ENCODE measurements at regions not wholly inside any gene's neighbourhood (a gene's known extent, or its start where the extent isn't known, plus 50 kb on each side); places are given as distances from the start of the nearest gene placed in this dataset.

- intact Hi-C loops (cut with DNase I), result no loop called here
- no peaks in the 10 kb centered on the region for H3K27me3 ChIP-seq (ENCODE audit: control insufficient read depth, insufficient read depth, low read length)
Measured at GRCh38 chr6:132011582-132011981, 60.4 kb upstream of the CCN2 start.

DNA sequence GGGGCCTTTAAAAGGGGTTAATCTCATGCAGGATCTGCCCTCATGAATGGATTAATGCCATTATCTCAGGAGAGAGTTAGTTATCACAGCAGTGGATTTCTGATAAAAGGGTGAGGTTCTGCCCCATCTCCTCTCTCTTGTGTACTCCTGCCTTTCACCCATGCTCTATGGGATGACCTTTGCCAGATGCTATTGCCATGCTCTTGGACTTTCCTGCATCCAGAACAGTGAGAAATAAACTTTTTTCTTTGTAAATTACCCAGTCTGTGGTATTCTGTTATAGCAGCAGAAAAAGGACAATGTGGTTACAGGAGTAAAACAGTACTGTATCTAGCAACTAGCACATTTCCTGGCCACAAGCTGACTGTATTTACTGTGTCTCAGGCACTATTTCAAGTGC is 58.0 kb upstream of the CCN2 start:
- Histone ChIP-seq H3K27me3 (ENCODE audit: control insufficient read depth, insufficient read depth, low read length) (no peaks in the 10 kb centered on the region), H3K4me3 (ENCODE audit: low read length in 3 of 3) (no peak overlapping the region), H3K9me3 (ENCODE audit: control insufficient read depth in 2 of 3, insufficient read depth in 1 of 3, low read length in 3 of 3) (no peaks in the 10 kb centered on the region), H3K27ac (ENCODE audit: low read depth in 2 of 2, low read length in 2 of 2) (no peak overlapping the region), H3K36me3 (ENCODE audit: control insufficient read depth in 2 of 3, insufficient read depth in 3 of 3, low read length in 3 of 3) (no peaks in the 10 kb centered on the region), H3K4me1 (ENCODE audit: control insufficient read depth in 2 of 3, insufficient read depth in 2 of 3, low read depth in 1 of 3, low read length in 3 of 3) (no peaks in the 10 kb centered on the region), H3K9ac (ENCODE audit: low read length in 3 of 3) (no peak overlapping the region)
- intact Hi-C loops (cut with DNase I), result no loop called here
- FAIRE-seq (no peak), DNase-seq (no peak)
- TF ChIP-seq, protein P1, sequence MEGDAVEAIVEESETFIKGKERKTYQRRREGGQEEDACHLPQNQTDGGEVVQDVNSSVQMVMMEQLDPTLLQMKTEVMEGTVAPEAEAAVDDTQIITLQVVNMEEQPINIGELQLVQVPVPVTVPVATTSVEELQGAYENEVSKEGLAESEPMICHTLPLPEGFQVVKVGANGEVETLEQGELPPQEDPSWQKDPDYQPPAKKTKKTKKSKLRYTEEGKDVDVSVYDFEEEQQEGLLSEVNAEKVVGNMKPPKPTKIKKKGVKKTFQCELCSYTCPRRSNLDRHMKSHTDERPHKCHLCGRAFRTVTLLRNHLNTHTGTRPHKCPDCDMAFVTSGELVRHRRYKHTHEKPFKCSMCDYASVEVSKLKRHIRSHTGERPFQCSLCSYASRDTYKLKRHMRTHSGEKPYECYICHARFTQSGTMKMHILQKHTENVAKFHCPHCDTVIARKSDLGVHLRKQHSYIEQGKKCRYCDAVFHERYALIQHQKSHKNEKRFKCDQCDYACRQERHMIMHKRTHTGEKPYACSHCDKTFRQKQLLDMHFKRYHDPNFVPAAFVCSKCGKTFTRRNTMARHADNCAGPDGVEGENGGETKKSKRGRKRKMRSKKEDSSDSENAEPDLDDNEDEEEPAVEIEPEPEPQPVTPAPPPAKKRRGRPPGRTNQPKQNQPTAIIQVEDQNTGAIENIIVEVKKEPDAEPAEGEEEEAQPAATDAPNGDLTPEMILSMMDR (IDR thresholded peaks at IDR 0.05; ENCODE audit: borderline replicate concordance, extremely low read depth, insufficient read depth), result no peak

More at GRCh38 chr6:132011582-132011981, 60.4 kb upstream of the CCN2 start:
- no peak overlapping the region for H3K4me3 ChIP-seq (ENCODE audit: low read length in 3 of 3)
- no peak overlapping the region for H3K27ac ChIP-seq (ENCODE audit: low read depth in 2 of 2, low read length in 2 of 2)
- TF ChIP-seq, protein P1 (IDR thresholded peaks at IDR 0.05; ENCODE audit: borderline replicate concordance, extremely low read depth, insufficient read depth), result no peak
- H3K36me3 ChIP-seq (ENCODE audit: control insufficient read depth in 2 of 3, insufficient read depth in 3 of 3, low read length in 3 of 3), result no peaks in the 10 kb centered on the region
- H3K9me3 ChIP-seq (ENCODE audit: control insufficient read depth in 2 of 3, insufficient read depth in 1 of 3, low read length in 3 of 3), result no peaks in the 10 kb centered on the region
- H3K9ac ChIP-seq (ENCODE audit: low read length in 3 of 3), result no peak overlapping the region
- FAIRE-seq, result no peak
- H3K4me1 ChIP-seq (ENCODE audit: control insufficient read depth in 2 of 3, insufficient read depth in 2 of 3, low read depth in 1 of 3, low read length in 3 of 3), result no peaks in the 10 kb centered on the region
- no peak for DNase-seq

DNA sequence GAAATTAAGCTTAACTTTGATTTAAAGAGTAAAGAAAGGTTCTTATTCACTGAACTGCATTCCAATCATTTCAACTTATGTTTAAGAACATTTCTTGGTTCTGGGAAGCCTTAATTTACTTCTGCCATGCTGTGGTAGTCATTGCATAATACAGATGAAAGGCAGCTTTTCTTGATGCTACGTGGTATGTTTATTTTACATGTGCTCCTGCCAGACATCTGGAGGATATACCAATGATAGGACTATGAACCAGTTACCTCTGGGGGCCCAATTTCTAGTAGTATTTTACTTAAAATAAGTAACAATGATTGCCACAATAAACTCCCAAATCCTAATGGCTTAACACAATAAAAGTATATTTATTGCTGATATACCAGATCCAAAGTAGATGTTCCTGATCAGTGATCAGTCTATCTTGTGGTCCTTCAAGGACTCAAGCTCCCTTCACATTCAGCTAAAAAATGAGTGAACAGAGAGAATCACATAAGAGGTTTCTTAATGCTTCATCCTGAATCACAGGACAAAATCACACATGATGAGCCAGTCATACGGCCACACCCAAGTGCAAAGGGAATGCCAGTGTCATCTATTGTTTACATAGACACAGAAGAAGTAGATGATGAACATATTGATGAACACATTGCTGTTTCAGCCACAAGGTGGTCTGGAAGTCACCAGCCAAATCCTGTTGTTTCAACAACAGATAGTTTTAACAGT is 56.5 kb upstream of the CCN2 start:
- H3K4me1 ChIP-seq (ENCODE audit: control insufficient read depth in 2 of 3, insufficient read depth in 2 of 3, low read depth in 1 of 3, low read length in 3 of 3), result no peaks in the 10 kb centered on the region
- FAIRE-seq, result no peak
- DNase-seq, result no peak
- H3K27me3 ChIP-seq (ENCODE audit: control insufficient read depth, insufficient read depth, low read length), result no peaks in the 10 kb centered on the region
- no peaks in the 10 kb centered on the region for H3K9me3 ChIP-seq (ENCODE audit: control insufficient read depth in 2 of 3, insufficient read depth in 1 of 3, low read length in 3 of 3)
- no peak overlapping the region for H3K27ac ChIP-seq (ENCODE audit: low read depth in 2 of 2, low read length in 2 of 2)
- H3K9ac ChIP-seq (ENCODE audit: low read length in 3 of 3), result no peak overlapping the region
- H3K36me3 ChIP-seq (ENCODE audit: control insufficient read depth in 2 of 3, insufficient read depth in 3 of 3, low read length in 3 of 3), result no peaks in the 10 kb centered on the region
- intact Hi-C loops (cut with DNase I), result no loop called here
- TF ChIP-seq, protein P1 (IDR thresholded peaks at IDR 0.05; ENCODE audit: borderline replicate concordance, extremely low read depth, insufficient read depth), result no peak
- no peak overlapping the region for H3K4me3 ChIP-seq (ENCODE audit: low read length in 3 of 3)

DNA sequence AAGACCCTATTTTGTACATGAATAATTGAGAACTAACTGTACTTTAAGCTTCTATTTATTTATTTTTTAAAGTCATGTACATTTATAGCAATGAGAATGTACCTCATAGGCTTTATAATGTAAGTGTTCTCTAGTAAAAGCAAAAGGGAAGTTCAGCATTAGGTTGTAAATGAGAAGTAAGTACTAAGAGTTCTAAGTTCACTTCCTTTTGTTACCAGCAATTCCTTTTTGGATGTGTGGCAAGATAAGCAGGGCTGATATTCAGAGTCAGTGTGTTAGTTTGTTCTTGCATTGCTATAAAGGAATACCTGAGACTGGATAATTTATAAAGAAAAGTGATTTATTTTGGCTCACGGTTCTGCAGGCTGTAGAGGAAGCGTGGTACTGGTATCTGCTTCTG is 54.0 kb upstream of the CCN2 start:
- Histone ChIP-seq H3K4me3 (ENCODE audit: low read length in 3 of 3) (no peak overlapping the region), H3K4me1 (ENCODE audit: control insufficient read depth in 2 of 3, insufficient read depth in 2 of 3, low read depth in 1 of 3, low read length in 3 of 3) (no peaks in the 10 kb centered on the region), H3K36me3 (ENCODE audit: control insufficient read depth in 2 of 3, insufficient read depth in 3 of 3, low read length in 3 of 3) (no peaks in the 10 kb centered on the region), H3K9me3 (ENCODE audit: control insufficient read depth in 2 of 3, insufficient read depth in 1 of 3, low read length in 3 of 3) (no peaks in the 10 kb centered on the region), H3K27me3 (ENCODE audit: control insufficient read depth, insufficient read depth, low read length) (no peaks in the 10 kb centered on the region), H3K9ac (ENCODE audit: low read length in 3 of 3) (no peak overlapping the region), H3K27ac (ENCODE audit: low read depth in 2 of 2, low read length in 2 of 2) (no peak overlapping the region)
- intact Hi-C loops (cut with DNase I), result no loop called here
- FAIRE-seq (no peak), DNase-seq (no peak)
- TF ChIP-seq, protein P1 (IDR thresholded peaks at IDR 0.05; ENCODE audit: borderline replicate concordance, extremely low read depth, insufficient read depth), result no peak

All from kidney (tissue), 13 donors.